RWPE1 (cell line): ENCODE measurements at regions not wholly inside any gene's neighbourhood (a gene's known extent, or its start where the extent isn't known, plus 50 kb on each side); places are given as distances from the start of the nearest gene placed in this dataset.
A peak's percentile ranks its signal among the peaks of the same experiment; 100 is the strongest.

Source experiments
- CTCF ChIA-PET: fragments of 350-600 bp; sonication (Branson Sonifier 250); formaldehyde crosslinking; extraction: SDS; loops from one replicate; lab custom pipeline; 2021; lab: Yijun Ruan, JAX
- POLR2A ChIA-PET: fragments of 400-600 bp; formaldehyde crosslinking; extraction: SDS; loops from one replicate; lab custom pipeline; 2020; ENCODE audit warnings: antibody characterized with exemption; ENCODE audit not compliant: low non-redundant PET; lab: Yijun Ruan, JAX
- DNase-seq: peaks from one replicate; pipeline ENCODE4 v3.0.0; 2012; ENCODE audit warnings: low spot score
- H3K27ac ChIP-seq: fragments of 450-650 bp; 2 replicates; pipeline ENCODE4 v1.5.1; 2017
- TF ChIP-seq, protein P1 (sequence below): fragments of 450-650 bp; conservative IDR thresholded peaks from 2 replicates; pipeline ENCODE4 v1.5.1; 2017; ENCODE audit warnings: low read depth, mild to moderate bottlenecking

DNA sequence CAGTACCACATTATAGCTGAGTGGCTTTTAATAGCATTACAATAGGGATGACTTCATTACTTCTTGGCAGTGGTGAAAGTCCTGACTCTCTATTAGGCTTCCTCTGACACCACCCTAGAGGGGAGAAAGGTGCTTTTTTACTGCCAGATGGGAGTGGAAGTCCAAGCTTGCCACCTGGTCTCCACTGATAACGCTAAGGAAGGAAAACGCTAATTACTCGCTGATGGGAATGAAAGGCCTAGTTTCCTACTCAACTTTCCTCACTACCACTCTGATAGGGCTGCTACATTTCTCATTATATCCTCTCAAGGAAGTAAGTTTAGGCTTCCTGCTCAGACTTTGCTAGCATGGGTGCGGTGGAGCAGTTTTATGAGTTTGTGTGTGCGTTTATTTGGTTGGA lies 62.3 kb upstream of the PAGE3 start:
- ChIA-PET CTCF (no interaction called here), POLR2A (no interaction called here)
- TF ChIP-seq, protein P1, sequence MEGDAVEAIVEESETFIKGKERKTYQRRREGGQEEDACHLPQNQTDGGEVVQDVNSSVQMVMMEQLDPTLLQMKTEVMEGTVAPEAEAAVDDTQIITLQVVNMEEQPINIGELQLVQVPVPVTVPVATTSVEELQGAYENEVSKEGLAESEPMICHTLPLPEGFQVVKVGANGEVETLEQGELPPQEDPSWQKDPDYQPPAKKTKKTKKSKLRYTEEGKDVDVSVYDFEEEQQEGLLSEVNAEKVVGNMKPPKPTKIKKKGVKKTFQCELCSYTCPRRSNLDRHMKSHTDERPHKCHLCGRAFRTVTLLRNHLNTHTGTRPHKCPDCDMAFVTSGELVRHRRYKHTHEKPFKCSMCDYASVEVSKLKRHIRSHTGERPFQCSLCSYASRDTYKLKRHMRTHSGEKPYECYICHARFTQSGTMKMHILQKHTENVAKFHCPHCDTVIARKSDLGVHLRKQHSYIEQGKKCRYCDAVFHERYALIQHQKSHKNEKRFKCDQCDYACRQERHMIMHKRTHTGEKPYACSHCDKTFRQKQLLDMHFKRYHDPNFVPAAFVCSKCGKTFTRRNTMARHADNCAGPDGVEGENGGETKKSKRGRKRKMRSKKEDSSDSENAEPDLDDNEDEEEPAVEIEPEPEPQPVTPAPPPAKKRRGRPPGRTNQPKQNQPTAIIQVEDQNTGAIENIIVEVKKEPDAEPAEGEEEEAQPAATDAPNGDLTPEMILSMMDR: no peak

DNA sequence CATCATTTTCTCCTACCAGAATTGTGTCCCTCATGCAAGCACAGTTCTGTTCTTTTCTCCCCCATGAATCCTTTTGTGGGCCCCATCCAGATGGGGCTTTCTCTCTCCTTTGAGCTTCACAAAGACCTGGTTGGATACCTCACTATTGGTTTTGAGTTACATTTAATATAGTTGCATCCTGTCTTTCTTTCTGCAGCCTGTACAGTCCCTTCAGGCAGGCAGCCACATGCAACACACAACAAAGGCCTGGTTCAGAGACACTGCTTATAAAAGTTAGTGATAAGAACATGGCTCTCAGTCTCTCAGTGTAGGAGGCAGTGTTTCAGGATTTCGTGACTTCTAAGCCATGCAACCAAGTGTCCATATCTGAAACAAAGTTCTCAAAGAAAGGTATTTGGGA lies 70.6 kb upstream of the PAGE3 start:
- H3K27ac ChIP-seq: no peak overlapping the region
- CTCF ChIA-PET: no interaction called here
- no peak for DNase-seq
- POLR2A ChIA-PET: no interaction called here
- TF ChIP-seq, protein P1: no peak

More for the DNA sequence above, 62.3 kb upstream of the PAGE3 start:
- DNase-seq: no peak
- no peak overlapping the region for H3K27ac ChIP-seq

DNA sequence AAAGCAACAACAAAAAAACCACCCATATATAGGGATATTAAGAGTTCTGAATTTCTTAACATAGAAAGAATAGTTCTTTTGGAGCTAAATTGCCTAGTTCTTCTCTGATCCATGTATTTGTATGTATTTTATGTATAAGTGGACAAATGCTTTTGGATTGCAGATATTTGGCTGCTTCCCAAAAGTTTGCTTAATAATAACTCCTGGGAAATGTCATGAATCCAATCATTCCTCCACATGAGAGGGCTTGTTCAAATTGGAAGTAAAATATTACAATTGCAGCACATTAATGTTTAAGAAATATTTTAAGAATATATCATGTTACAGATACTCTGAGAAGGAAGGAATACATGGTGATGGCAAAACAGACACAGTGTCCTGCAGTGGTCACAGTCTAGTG lies 71.5 kb upstream of the PAGE3 start:
- POLR2A ChIA-PET: no interaction called here
- TF ChIP-seq, protein P1: no peak
- CTCF ChIA-PET: no interaction called here

DNA sequence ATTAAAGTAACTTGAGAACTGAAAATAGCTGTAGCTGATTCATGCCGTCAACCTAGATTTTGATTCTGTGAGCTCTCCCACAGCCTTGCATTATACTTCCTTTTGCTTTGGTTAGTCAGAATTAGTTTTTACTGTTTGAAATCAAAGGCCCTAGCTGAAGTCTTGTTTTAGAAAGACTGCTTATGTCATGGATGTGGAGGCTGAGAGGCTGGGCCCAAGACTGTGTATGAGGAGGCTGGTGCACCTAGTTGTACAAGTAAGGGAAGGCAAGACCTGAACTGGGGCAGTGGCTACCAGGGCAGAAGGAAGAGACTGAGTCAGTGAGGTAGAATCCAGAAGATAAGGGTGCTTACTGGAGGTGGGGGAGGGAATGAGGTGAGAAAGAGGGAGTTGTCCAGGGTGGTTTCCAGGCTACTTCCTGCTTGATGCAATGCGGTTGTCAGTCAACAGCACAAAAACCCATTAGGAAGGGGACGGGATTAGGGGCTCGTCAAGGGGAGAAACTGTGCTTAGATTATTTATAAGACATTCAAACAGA lies 76.2 kb upstream of the PAGE3 start:
- H3K27ac ChIP-seq: no peak overlapping the region
- TF ChIP-seq, protein P1: no peak
- CTCF ChIA-PET: no interaction called here
- POLR2A ChIA-PET: no interaction called here
- DNase-seq: no peak

More for the DNA sequence above, 71.5 kb upstream of the PAGE3 start:
- no peak overlapping the region for H3K27ac ChIP-seq
- no peak for DNase-seq

DNA sequence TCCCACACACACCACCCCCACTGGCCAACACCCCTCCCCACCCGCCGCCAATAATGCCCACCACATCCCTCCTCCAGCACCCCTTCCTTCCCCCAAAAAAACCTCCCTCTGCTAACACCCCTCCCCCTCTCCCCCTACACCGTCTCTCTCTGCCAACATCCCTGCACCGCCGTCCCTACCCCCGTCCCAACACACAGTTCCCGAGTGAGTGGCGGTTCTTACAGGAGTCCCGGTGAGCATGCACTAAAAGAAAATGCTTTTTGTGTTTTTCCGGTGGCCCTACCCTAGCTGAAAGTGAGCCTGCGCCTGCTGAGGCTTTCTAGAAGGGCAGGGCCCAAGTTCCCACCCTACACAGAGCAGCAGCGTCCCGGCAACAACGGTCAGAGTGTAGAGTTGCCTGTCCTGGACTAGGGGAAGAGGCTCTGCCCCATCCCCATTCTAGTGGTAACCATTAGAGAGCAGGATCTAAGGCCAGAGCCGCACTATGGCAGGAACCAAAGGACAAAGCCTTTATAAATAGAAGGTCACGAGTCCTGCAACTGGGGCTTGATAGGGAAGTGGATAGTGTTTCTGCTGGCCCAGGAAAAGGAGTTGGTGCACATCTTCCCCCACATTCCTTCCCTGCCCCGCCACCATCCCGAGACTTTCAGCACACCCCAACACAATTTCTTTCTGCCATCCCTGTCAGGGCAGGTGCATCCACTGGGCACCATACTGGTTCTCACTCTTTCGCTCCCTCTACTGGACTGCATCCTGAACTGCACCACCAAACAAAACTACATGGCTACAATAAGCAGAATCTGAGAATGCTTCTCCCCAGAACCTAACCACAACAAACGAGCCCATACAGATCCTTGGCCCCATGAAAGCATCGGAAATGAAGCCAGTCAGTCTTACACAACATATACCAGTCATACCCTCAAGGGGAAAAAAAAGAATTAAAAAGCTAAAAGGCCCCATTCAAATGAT lies 78.1 kb upstream of the PAGE3 start:
- no peak overlapping the region for H3K27ac ChIP-seq
- ChIA-PET POLR2A (no interaction called here), CTCF (interaction anchor here (0.6 to 1.0 kb wide), 4 partner anchors 30 to 1907 kb away, joined by 3 to 4 read pairs (median 4); no protein-coding TSS in a partner anchor)
- TF ChIP-seq, protein P1: 0 out of 2 replicates have a peak, but pooled peaks have one; percentile 20
- DNase-seq: peak; percentile 13

DNA sequence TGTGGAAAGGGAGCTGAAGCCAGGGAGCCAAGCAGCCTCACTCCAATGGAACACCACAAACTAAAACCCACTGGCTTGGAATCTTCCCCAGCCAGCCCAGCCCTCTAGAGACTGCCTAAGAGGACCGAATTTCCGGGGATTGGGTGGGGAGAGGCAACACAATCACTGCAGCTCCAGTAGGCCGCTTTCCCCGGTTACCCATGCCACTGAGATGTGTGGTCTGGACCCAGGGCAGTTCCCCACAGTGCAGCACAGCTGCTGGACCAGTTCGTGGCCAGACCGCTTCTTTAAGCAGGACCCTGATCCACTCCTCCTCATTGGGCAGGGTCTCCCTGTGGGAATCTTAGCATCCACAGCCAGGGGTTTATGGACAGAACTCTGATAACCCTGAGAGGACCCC lies 91.9 kb upstream of the PAGE3 start:
- ChIA-PET POLR2A (no interaction called here), CTCF (no interaction called here)
- H3K27ac ChIP-seq: no peak overlapping the region
- TF ChIP-seq, protein P1: no peak
- no peak for DNase-seq
